Left lung (tissue), 4 donors: ENCODE measurements at regions not wholly inside any gene's neighbourhood (a gene's known extent, or its start where the extent isn't known, plus 50 kb on each side); places are given as distances from the start of the nearest gene placed in this dataset.

Experiments
- ATAC-seq: fragments of 200-7000 bp; cut with Tn5 transposase; one replicate; pipeline ENCODE4 v1.9.1; 2020; ENCODE audit warnings: moderate library complexity
- DNase-seq, 4 donors: peaks; one replicate each; pipeline ENCODE4 v3.0.0-alpha.2; 2013 to 2020
- H3K27ac ChIP-seq, 2 donors: fragments of 200-600 bp; sonication (generic) in 1 of 2; one replicate each; pipeline versions ENCODE4 v1.5.0 to v1.8.0; 2020 to 2021
- H3K27me3 ChIP-seq, 2 donors: fragments of 200-600 bp; sonication (generic) in 1 of 2; one replicate each; pipeline versions ENCODE4 v1.5.0 to v1.8.0; 2020 to 2021
- H3K36me3 ChIP-seq, 2 donors: fragments of 200-600 bp; sonication (generic) in 1 of 2; one replicate each; pipeline versions ENCODE4 v1.5.0 to v1.8.0; 2020 to 2021
- H3K4me1 ChIP-seq, 2 donors: fragments of 200-600 bp; one replicate each; pipeline ENCODE4 v1.8.0; 2021
- H3K4me3 ChIP-seq, 2 donors: fragments of 200-600 bp; sonication (generic) in 1 of 2; one replicate each; pipeline versions ENCODE4 v1.5.0 to v1.8.0; 2020 to 2021; ENCODE audit warnings: mild to moderate bottlenecking in 1 of 2
- H3K9me3 ChIP-seq, 2 donors: fragments of 200-600 bp; sonication (generic) in 1 of 2; one replicate each; pipeline versions ENCODE4 v1.5.0 to v1.8.0; 2020 to 2021
- CTCF ChIP-seq, 2 donors: fragments of 200-600 bp; sonication (generic) in 1 of 2; IDR thresholded peaks; one replicate each; pipeline versions ENCODE4 v1.5.0 to v1.8.0; 2021; ENCODE audit warnings: antibody characterized with exemption in 2 of 2
- intact Hi-C, 2 donors: fragments of 100-400 bp; cut with DNase I; formaldehyde crosslinking; loops; one replicate each; pipeline versions ENCODE4 v1.11.2 to v1.14.2; 2022
- donor health status: DM: no; HTN: yes; CAD: no.
- donor health status: DM: no; HTN: no; CAD: no.

DNA sequence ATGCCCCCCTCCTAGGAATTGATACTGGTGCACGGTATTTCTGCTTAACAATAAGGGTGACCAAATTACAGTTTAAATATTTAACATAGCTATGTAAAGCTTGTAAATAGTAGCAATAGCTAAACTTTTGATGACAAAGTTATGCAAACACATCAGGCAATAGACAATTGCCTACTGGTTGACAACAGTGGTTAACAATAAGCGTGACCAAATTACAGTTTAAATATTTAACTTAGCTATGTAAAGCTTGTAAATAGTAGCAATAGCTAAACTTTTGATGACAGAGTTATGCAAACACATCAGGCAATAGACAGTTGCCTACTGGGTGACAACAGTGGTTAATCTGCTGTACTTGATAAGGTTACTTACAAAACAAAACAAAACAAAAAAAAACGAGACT lies 886.5 kb upstream of the FLRT2 start:
- intact Hi-C loops = no loop called here
- Histone ChIP-seq H3K27me3 (no peaks in the 10 kb centered on the region), H3K4me1 (no peaks in the 10 kb centered on the region), H3K27ac (no peak overlapping the region), H3K36me3 (no peaks in the 10 kb centered on the region), H3K9me3 (no peaks in the 10 kb centered on the region), H3K4me3 (no peak overlapping the region)
- no peak for DNase-seq
- no peak for ATAC-seq
- no peak for TF ChIP-seq CTCF (IDR thresholded peaks at IDR 0.05)

- H3K27me3 ChIP-seq = no peaks in the 10 kb centered on the region
- no peak for TF ChIP-seq CTCF (IDR thresholded peaks at IDR 0.05)
- no peak overlapping the region for H3K4me3 ChIP-seq
- H3K36me3 ChIP-seq = no peaks in the 10 kb centered on the region
- intact Hi-C loops = no loop called here
- H3K4me1 ChIP-seq = no peaks in the 10 kb centered on the region
- no peaks in the 10 kb centered on the region for H3K9me3 ChIP-seq
- no peak for ATAC-seq
- DNase-seq = no peak
- H3K27ac ChIP-seq = no peak overlapping the region
These were observed 883.0 kb upstream of the FLRT2 start for GRCh38 chr14:84646786-84647500.

DNA sequence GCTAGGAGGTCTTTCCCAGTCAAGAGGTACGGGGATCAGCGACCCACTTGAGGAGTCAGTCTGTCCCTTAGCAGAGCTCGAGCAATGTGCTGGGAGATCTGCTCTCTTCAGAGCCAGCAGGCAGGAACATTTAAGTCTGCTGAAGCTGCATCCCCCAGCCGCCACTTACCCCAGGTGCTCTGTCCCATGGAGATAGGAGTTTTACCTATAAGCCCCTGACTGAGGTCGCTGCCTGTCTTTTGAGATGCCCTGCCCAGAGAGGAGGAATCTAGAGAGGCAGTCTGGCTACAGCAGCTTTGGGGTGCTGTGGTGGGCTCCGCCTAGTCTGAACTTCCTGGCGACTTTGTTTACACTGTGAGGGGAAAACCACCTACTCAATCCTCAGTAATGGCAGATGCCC lies 874.9 kb upstream of the FLRT2 start:
- no peaks in the 10 kb centered on the region for H3K4me1 ChIP-seq

GRCh38 chr14:84657911-84658310 lies 872.0 kb upstream of the FLRT2 start:
- intact Hi-C loops = no loop called here
- no peaks in the 10 kb centered on the region for H3K27me3 ChIP-seq
- DNase-seq (no peak), ATAC-seq (no peak)
- no peak overlapping the region for H3K4me3 ChIP-seq
- no peak overlapping the region for H3K27ac ChIP-seq
- H3K4me1 ChIP-seq = no peaks in the 10 kb centered on the region
- no peaks in the 10 kb centered on the region for H3K36me3 ChIP-seq
- no peak for TF ChIP-seq CTCF (IDR thresholded peaks at IDR 0.05)
- peaks cover 0 to 35% of the 10 kb centered on the region in 2 donors for H3K9me3 ChIP-seq

More for the DNA sequence above, 874.9 kb upstream of the FLRT2 start:
- intact Hi-C loops = no loop called here
- Histone ChIP-seq H3K4me3 (no peak overlapping the region), H3K9me3 (peaks cover 0 to 37% of the 10 kb centered on the region in 2 donors), H3K36me3 (no peaks in the 10 kb centered on the region), H3K27ac (no peak overlapping the region), H3K27me3 (no peaks in the 10 kb centered on the region)
- TF ChIP-seq CTCF (IDR thresholded peaks at IDR 0.05) = no peak
- ATAC-seq (no peak), DNase-seq (peak in 1 of 4 donors; percentile 12)

- ATAC-seq (no peak), DNase-seq (no peak)
- Histone ChIP-seq H3K4me3 (no peak overlapping the region), H3K36me3 (no peaks in the 10 kb centered on the region), H3K27me3 (no peaks in the 10 kb centered on the region), H3K27ac (no peak overlapping the region), H3K9me3 (peaks cover 0 to 11% of the 10 kb centered on the region in 2 donors), H3K4me1 (no peaks in the 10 kb centered on the region)
- TF ChIP-seq CTCF (IDR thresholded peaks at IDR 0.05) = no peak
- intact Hi-C loops = no loop called here
These were observed 859.1 kb upstream of the FLRT2 start for GRCh38 chr14:84670796-84671195.
